Activated T-cell treated with anti-CD3 and anti-CD28 coated beads, Interleukin-2, amount 50 U/mL, for 4 hours (primary cell): ENCODE measurements at regions not wholly inside any gene's neighbourhood (a gene's known extent, or its start where the extent isn't known, plus 50 kb on each side); places are given as distances from the start of the nearest gene placed in this dataset.
"Not testable (repeated sequence)": the region's sequence is repeated elsewhere in the genome, so short reads cannot be mapped to it uniquely, and the experiment has no call there.

Source experiments
- ATAC-seq, 2 donors: fragments of 200-7000 bp; cut with Tn5 transposase; one replicate each; pipeline ENCODE4 v1.10.0; 2021
- DNase-seq: peaks from one replicate; pipeline ENCODE4 v3.0.0-alpha.2; 2020
- H3K27me3 Mint-ChIP-seq: one replicate; pipeline ENCODE4 v1.8.0; 2021; ENCODE audit warnings: low read depth, mixed read lengths
- H3K36me3 Mint-ChIP-seq: one replicate; pipeline ENCODE4 v1.8.0; 2022; ENCODE audit warnings: mixed read lengths; ENCODE audit not compliant: insufficient read depth
- H3K4me1 Mint-ChIP-seq: one replicate; pipeline ENCODE4 v1.8.0; 2021; ENCODE audit warnings: low read depth, mixed read lengths
- H3K4me3 Mint-ChIP-seq: one replicate; pipeline ENCODE4 v1.8.0; 2021; ENCODE audit warnings: mild to moderate bottlenecking, moderate library complexity, mixed read lengths
- H3K9me3 Mint-ChIP-seq: one replicate; pipeline ENCODE4 v1.8.0; 2021; ENCODE audit warnings: mixed read lengths

GRCh38 chr3:75393288-75393694 lies 270.8 kb upstream of the FRG2C start:
- H3K4me3 Mint-ChIP-seq, H3K9me3 Mint-ChIP-seq, ATAC-seq, H3K27me3 Mint-ChIP-seq, H3K4me1 Mint-ChIP-seq, H3K36me3 Mint-ChIP-seq, DNase-seq: not testable (repeated sequence)

- not testable (repeated sequence) for H3K27me3 Mint-ChIP-seq, H3K4me1 Mint-ChIP-seq, H3K36me3 Mint-ChIP-seq, H3K4me3 Mint-ChIP-seq, DNase-seq, H3K9me3 Mint-ChIP-seq, ATAC-seq
Measured at GRCh38 chr3:75394102-75394501, 270.0 kb upstream of the FRG2C start.

- ATAC-seq, DNase-seq, H3K4me1 Mint-ChIP-seq, H3K27me3 Mint-ChIP-seq, H3K9me3 Mint-ChIP-seq, H3K36me3 Mint-ChIP-seq, H3K4me3 Mint-ChIP-seq: not testable (repeated sequence)
Measured at GRCh38 chr3:75394562-75395360, 269.4 kb upstream of the FRG2C start.

GRCh38 chr3:75395580-75396315 lies 268.4 kb upstream of the FRG2C start:
- no peaks in the 10 kb centered on the region for H3K9me3 Mint-ChIP-seq
- H3K4me3 Mint-ChIP-seq: no peak overlapping the region
- ATAC-seq: no peak
- H3K36me3 Mint-ChIP-seq: no peaks in the 10 kb centered on the region
- peaks cover 9% of the 10 kb centered on the region for H3K27me3 Mint-ChIP-seq
- no peak for DNase-seq
- H3K4me1 Mint-ChIP-seq: no peaks in the 10 kb centered on the region

- peaks cover 9% of the 10 kb centered on the region for H3K27me3 Mint-ChIP-seq
- H3K4me3 Mint-ChIP-seq: no peak overlapping the region
- ATAC-seq (no peak), DNase-seq (no peak)
- H3K36me3 Mint-ChIP-seq: no peaks in the 10 kb centered on the region
- H3K9me3 Mint-ChIP-seq: no peaks in the 10 kb centered on the region
- no peaks in the 10 kb centered on the region for H3K4me1 Mint-ChIP-seq
Measured at GRCh38 chr3:75396316-75396802, 267.8 kb upstream of the FRG2C start.

- not testable (repeated sequence) for H3K4me1 Mint-ChIP-seq
Measured at GRCh38 chr3:75397486-75397885, 266.6 kb upstream of the FRG2C start.

GRCh38 chr3:75422101-75422945 lies 241.8 kb upstream of the FRG2C start:
- not testable (repeated sequence) for H3K4me3 Mint-ChIP-seq, ATAC-seq

More at GRCh38 chr3:75397486-75397885, 266.6 kb upstream of the FRG2C start:
- H3K4me3 Mint-ChIP-seq, ATAC-seq, H3K9me3 Mint-ChIP-seq, H3K36me3 Mint-ChIP-seq, H3K27me3 Mint-ChIP-seq, DNase-seq: not testable (repeated sequence)

GRCh38 chr3:75425379-75425778 lies 238.7 kb upstream of the FRG2C start:
- Mint-ChIP-seq H3K36me3 (peaks cover 15% of the 10 kb centered on the region), H3K4me1 (peaks cover 15% of the 10 kb centered on the region)
- not testable (repeated sequence) for H3K4me3 Mint-ChIP-seq, ATAC-seq, H3K27me3 Mint-ChIP-seq, DNase-seq, H3K9me3 Mint-ChIP-seq

More at GRCh38 chr3:75422101-75422945, 241.8 kb upstream of the FRG2C start:
- H3K4me1 Mint-ChIP-seq, H3K36me3 Mint-ChIP-seq, H3K27me3 Mint-ChIP-seq, DNase-seq, H3K9me3 Mint-ChIP-seq: not testable (repeated sequence)

GRCh38 chr3:75427486-75427885 lies 236.6 kb upstream of the FRG2C start:
- not testable (repeated sequence) for H3K4me3 Mint-ChIP-seq, ATAC-seq
- peaks cover 19% of the 10 kb centered on the region for H3K36me3 Mint-ChIP-seq

GRCh38 chr3:75427906-75428305 lies 236.2 kb upstream of the FRG2C start:
- H3K9me3 Mint-ChIP-seq, H3K4me1 Mint-ChIP-seq, ATAC-seq, H3K4me3 Mint-ChIP-seq, DNase-seq, H3K27me3 Mint-ChIP-seq: not testable (repeated sequence)
- peaks cover 15% of the 10 kb centered on the region for H3K36me3 Mint-ChIP-seq

More at GRCh38 chr3:75427486-75427885, 236.6 kb upstream of the FRG2C start:
- peaks cover 11% of the 10 kb centered on the region for H3K4me1 Mint-ChIP-seq
- not testable (repeated sequence) for H3K9me3 Mint-ChIP-seq, H3K27me3 Mint-ChIP-seq, DNase-seq

GRCh38 chr3:75429561-75430220 lies 234.4 kb upstream of the FRG2C start:
- not testable (repeated sequence) for H3K27me3 Mint-ChIP-seq, ATAC-seq, H3K9me3 Mint-ChIP-seq, H3K4me3 Mint-ChIP-seq
- DNase-seq: peak; percentile 65
- peaks cover 13% of the 10 kb centered on the region for H3K4me1 Mint-ChIP-seq
- H3K36me3 Mint-ChIP-seq: peaks cover 11% of the 10 kb centered on the region

GRCh38 chr3:75430406-75430805 lies 233.7 kb upstream of the FRG2C start:
- H3K9me3 Mint-ChIP-seq, H3K27me3 Mint-ChIP-seq, H3K4me3 Mint-ChIP-seq, DNase-seq, ATAC-seq: not testable (repeated sequence)
- Mint-ChIP-seq H3K4me1 (peaks cover 13% of the 10 kb centered on the region), H3K36me3 (peaks cover 11% of the 10 kb centered on the region)

GRCh38 chr3:75431120-75431519 lies 233.0 kb upstream of the FRG2C start:
- H3K4me1 Mint-ChIP-seq: peaks cover 14% of the 10 kb centered on the region
- not testable (repeated sequence) for H3K9me3 Mint-ChIP-seq, ATAC-seq, H3K27me3 Mint-ChIP-seq, H3K4me3 Mint-ChIP-seq, DNase-seq
- H3K36me3 Mint-ChIP-seq: peaks cover 11% of the 10 kb centered on the region
